HG03575 (cell line): ENCODE measurements at regions not wholly inside any gene's neighbourhood (a gene's known extent, or its start where the extent isn't known, plus 50 kb on each side); places are given as distances from the start of the nearest gene placed in this dataset.
"Not testable (repeated sequence)": the region's sequence is repeated elsewhere in the genome, so short reads cannot be mapped to it uniquely, and the experiment has no call there.

ENCODE experiments used
- ATAC-seq: cut with Tn5 transposase; IDR thresholded peaks from one replicate; pipeline ENCODE4 v1.9.1; 2021; ENCODE audit not compliant: unreplicated experiment, insufficient number of reproducible peaks, low FRiP score; ENCODE audit errors: extremely low read depth

GRCh38 chr5:159555084-159555483 is 224.8 kb upstream of the IL12B start:
- no peak for ATAC-seq

- no peak for ATAC-seq
Measured at GRCh38 chr5:159559337-159559736, 229.1 kb upstream of the IL12B start.

- ATAC-seq, result no peak
Measured at GRCh38 chr5:159560088-159560487, 229.8 kb upstream of the IL12B start.

- ATAC-seq, result no peak
Measured at GRCh38 chr5:159564031-159564430, 233.7 kb upstream of the IL12B start.

GRCh38 chr5:159566832-159567231 is 236.5 kb upstream of the IL12B start:
- ATAC-seq, result no peak

- ATAC-seq, result no peak
Measured at GRCh38 chr5:159567461-159567860, 237.2 kb upstream of the IL12B start.

- no peak for ATAC-seq
Measured at GRCh38 chr5:159571501-159572244, 241.4 kb upstream of the IL12B start.

GRCh38 chr5:159576902-159577301 is 246.6 kb upstream of the IL12B start:
- no peak for ATAC-seq

- ATAC-seq, result no peak
Measured at GRCh38 chr5:159581502-159582249, 251.4 kb upstream of the IL12B start.

- ATAC-seq, result no peak
Measured at GRCh38 chr5:159582756-159583541, 252.7 kb upstream of the IL12B start.

- ATAC-seq, result no peak
Measured at GRCh38 chr5:159586921-159587320, 256.6 kb upstream of the IL12B start.

- ATAC-seq, result no peak
Measured at GRCh38 chr5:159588941-159589340, 258.7 kb upstream of the IL12B start.

- ATAC-seq, result no peak
Measured at GRCh38 chr5:159593518-159594073, 263.3 kb upstream of the IL12B start.

- not testable (repeated sequence) for ATAC-seq
Measured at GRCh38 chr5:159595561-159595960, 265.3 kb upstream of the IL12B start.

GRCh38 chr5:159601216-159601615 is 270.9 kb upstream of the IL12B start:
- no peak for ATAC-seq

GRCh38 chr5:159602434-159602833 is 272.1 kb upstream of the IL12B start:
- ATAC-seq, result no peak

- ATAC-seq, result no peak
Measured at GRCh38 chr5:159605585-159605984, 275.3 kb upstream of the IL12B start.

GRCh38 chr5:159609359-159609758 is 279.1 kb upstream of the IL12B start:
- ATAC-seq, result no peak

- no peak for ATAC-seq
Measured at GRCh38 chr5:159610966-159611579, 280.8 kb upstream of the IL12B start.
